GM18517 (cell line): ENCODE measurements at regions not wholly inside any gene's neighbourhood (a gene's known extent, or its start where the extent isn't known, plus 50 kb on each side); places are given as distances from the start of the nearest gene placed in this dataset.

Source experiments
- ATAC-seq: cut with Tn5 transposase; IDR thresholded peaks from one replicate; pipeline ENCODE4 v1.9.1; 2021; ENCODE audit warnings: mild to moderate bottlenecking, moderate library complexity; ENCODE audit not compliant: unreplicated experiment

DNA sequence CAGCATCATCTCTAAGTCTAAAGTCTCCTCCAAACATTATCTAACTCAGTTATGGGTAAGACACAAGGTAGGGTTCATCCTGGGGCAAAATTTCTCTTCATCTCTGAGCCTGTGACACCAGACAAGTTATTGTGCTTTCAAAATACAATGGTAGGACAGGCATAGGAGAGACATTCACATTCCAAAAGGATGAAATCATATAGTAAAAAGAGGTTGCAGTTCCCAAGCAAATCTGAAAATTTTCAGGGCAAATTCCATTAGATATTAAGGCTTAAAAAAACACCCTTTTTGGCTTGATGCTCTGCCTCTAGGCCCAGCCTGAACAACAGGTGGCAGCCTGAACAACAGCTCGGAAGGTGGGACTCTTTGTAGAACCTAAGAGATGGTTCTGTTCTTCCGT, 448.3 kb upstream of the SLIT2 start:
- ATAC-seq, result no peak

DNA sequence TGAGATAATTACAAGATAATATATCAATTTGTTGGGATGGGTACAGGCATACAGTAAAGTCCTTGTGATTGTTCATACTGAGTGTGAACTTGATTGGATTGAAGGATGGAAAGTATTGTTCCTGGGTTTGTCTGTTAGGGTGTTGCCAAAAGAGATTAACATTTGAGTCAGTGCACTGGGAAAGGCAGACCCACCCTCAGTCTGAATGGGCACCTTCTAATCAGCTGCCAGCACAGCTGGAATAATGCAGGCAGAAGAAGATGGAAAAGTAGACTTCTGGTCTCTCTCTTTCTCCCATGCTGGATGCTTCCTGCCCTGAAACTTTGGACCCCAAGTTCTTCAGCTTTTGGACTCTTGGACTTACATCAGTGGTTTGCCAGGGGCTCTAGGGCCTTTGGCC, 457.9 kb upstream of the SLIT2 start:
- ATAC-seq, result no peak

DNA sequence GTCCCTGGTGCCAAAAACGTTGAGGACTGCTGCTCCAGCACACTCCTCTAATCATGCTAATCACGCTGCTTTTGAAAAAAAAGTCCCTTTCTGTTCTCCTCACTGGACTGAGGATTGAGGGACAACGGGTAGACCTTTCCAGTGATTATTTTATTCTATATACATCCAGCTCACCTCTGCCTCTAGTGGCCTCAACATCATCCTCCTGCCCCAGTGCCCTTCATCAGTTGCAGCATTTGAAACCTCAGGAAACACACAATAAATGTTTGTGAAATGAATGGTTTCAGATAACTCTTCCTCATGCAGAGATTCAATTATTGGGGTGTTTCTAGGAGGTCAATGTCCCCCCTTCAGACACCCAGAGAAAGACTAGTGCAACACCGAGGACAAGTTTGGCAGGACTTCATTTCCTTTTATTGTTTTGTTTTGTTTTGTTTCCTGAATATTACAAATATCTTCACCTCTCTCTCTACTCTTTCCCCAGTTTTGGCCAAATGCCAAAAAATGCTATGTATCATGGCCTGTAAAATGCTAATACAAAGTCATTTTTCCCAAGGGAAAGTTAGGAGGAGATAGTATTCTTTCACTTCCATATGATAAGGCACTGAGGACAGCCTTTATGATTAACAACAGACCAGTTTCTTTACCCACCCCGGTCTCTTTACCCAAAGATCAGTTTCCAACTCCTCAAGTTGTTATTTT, 460.1 kb upstream of the SLIT2 start:
- no peak for ATAC-seq

DNA sequence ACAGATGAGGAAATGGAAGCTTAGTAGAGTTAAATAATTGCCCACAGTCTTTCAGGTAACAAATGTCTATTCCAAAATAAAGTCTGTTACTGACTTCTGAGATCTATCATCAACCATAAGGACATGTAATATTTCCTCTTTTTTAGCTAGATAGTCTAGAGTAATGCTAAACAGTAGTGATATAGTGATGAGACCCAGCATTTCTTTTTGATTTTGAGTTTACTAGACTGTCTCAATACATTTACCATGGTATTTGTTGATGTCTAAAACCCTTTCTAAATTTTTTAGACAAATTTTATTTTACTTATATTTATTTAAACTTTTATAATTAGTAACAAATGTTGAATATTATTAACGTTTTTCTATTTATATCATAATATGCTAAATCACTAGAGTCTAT, 465.1 kb upstream of the SLIT2 start:
- no peak for ATAC-seq

DNA sequence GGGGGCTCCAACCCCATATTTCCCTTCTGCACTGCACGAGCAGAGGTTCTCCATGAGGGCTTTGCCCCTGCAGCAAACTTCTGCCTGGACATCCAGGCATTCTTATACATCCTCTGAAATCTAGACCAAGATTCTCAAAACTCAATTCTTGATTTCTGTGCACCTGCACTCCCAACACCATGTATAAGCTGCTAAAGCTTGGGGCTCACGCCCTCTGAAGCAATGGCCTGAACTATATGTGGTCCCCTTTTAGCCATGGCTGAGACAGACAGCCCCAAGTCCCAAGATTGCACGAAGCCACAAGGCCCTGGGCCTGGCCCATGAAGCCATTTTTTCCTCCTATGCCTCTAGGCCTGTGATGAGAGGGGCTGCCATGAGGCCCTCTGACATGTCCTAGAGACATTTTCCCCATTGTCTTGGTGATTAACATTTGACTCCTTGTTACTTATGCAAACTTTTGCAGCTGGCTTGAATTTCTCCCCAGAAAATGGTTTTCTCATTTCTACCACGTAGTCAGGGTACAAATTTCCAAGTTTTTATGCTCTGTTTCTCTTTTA, 468.0 kb upstream of the SLIT2 start:
- ATAC-seq, result no peak

DNA sequence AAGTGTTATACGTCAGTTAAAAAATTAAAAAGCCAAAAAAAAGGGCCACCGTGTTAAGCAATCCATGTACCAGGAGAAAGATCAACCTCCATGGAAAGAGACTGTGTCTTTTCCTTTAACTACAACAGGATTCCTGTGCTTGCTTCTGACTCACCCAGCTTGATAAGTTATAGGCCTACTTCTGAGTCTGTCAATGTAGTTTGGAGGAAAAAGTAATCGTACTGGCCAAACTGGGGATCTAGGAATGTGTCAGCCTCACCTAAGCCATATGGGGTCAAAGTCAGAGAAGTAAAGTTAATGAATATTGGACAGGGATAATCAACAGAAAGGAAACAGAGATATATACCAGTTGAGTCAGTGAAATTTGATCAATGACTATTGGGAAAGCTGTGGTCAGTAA, 470.8 kb upstream of the SLIT2 start:
- ATAC-seq, result no peak

DNA sequence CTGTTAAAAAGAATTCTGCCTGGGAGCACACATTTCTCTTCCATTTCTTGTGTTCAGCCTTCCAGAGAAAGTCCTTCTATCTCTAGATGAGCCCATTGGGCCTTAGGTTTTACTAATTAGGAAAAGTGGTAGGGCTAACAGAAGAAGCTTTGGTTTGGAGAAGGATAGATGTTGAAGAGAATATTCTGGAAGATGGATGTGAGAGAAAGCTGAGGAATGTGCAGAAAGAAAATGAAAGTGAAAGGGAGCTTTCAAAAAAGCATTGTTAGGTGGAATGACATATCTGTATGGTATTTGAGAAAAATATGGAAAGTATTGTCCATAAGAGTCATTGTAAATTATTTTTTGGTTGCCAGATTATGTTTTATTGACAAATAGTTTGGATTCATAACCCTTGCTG, 474.8 kb upstream of the SLIT2 start:
- ATAC-seq, result no peak

DNA sequence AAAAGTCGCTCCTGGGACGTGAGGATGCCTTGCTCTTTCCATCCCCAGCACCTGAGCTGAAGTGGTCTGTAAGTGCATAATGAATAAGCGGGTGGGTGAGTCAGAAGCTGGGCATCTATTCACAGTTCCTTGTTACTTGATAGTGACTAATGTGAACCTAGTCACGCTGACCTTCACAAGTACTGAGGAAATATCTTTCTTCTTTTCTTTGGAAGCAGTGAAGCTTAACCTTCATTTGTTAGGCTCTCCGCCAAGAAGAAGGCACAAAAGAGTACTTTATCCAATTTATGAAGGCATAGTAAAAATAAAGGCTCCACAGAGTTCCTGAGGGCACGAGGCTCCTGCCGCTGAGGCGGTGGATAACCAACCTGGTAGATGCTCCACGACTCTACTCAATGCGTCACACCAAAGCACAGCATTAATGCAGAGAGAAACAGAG, 475.7 kb upstream of the SLIT2 start:
- no peak for ATAC-seq

DNA sequence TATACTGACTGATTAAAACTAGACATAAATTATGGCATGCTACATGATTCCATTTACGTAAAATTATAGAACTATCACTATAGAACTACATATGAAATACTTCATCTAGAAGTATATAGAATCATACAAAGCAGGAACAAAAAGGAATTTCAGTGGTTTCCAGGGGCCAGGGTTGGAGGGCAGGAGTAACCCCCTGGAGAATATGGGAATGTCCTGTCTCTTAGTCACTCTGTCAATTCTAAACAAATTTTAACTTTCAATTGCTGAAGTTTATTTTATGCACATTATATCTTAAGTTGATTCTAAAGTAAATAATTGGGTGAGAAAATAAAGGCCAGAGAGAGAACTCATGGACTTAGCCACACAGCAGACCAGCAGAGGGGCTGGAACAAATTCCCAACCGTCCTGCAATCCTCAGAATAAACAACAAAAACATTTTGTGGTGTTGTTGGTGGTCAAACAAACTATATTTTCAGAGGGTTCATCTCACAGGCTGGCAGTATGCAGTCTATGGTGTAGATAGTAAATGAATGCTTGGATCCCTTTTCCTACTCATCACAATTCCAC, 476.9 kb upstream of the SLIT2 start:
- no peak for ATAC-seq

DNA sequence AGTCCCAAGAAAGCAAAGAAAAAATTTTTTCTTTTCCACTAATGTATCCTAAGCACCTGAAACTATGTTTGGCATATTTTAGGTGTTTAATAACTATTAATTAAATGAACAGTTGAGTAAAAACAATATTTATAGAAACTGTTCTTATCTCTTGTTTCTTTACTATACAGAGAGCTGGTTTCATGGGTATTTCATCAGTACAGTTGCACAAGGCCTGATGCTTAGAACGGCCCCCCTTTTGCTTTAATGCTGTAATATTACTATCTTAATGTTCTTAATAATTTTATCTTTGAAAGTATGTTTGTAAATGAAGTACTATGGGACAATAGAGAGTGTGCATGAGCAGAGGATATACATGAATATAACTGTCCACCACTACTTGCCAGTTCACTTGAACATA, 479.1 kb upstream of the SLIT2 start:
- no peak for ATAC-seq

DNA sequence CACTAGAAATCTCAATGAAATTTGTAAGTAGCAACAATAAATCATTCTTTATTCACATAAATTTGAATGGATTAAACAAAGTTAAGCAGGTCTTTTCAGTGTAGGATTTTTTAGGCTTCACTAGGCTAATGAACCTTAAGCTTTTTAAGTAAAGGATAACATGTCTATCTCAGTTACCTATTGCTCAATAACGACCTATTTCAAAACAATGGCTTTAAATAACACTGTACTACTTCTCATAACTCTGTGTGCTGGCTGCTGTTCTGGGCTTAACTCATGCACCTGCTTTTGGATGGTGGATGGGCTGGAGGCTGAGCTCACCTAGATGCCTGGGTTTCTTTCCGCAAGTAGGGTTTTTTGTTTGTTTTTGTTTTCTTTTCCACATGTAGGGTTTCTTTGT, 495.0 kb upstream of the SLIT2 start:
- ATAC-seq, result no peak

DNA sequence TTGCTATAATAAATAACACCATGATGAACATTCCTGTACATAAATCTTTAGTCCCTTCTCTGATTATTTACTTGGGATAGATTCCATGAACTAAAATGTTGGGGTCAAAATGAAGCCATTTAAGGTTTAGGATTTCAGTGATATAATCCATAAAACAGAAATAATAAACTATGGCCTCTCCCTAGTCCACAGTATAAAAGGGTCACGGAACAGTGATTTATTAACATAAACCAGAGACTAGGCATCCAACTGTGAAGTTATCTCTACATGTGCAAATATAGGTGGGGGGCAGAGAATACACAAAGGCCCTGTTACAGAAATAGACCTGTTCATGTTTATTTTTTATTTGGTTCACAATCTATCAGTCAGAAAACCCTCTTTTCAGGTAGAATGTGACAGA, 499.1 kb upstream of the SLIT2 start:
- ATAC-seq, result no peak

DNA sequence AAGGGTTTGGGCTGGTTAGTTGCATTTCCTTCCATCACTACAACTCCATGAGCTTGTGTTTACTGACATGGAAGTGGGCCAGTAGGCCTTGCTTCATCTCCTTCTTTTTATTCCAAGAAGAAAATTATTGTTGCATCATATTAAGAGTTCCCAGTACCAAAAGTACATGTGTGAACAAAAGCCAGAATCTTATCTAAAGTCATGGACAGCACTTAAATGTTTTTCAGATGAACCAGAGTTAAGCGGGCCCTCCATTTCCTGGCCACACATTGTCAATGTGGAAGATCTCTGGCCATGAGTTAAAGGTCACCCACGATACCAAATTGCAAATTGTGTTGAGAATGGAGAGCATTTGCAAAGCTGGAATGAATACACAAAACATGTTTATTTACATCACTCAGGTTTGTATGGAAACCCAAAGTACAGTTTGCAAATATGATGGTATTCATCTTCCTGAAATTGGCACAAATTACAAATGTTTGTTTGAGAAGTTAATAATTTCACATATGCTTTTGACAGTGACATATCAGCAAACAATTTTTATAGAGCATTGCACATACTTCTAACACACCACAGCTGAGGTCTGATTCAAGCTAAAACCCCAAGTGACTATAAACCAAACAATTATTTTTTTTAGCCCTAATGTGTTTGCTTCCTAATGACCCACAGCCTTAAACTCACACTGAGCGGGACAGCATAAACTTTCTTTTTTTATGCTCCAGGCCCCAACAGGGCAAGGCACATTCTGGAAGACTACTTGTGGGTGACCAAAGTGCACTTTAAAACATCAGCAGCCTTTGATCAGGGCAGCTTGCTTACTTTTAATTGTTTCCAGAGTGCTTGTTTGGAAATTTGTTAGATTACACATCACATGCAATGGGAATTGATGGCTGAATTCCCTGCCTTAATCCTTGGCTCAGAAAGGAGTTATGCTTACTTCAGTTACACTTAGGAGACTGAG, 502.9 kb upstream of the SLIT2 start:
- no peak for ATAC-seq

DNA sequence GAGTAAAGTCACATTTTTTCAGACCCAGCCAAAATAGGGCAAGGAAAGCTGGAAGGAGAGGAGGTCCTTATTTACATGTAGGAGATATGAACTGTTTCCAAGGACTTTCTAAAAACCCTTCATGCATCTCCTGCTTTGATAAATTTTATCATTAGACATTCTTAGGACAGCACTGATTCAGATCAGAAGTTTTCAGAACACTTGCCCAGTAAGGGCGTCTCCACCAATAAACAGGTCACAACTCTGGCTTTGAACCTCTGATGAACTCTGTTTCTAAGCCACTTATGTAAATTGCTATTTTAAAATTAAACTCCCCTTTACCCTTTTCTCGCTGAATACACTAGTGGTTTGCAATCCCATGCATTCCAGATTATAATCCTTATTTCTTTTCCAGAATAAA, 505.3 kb upstream of the SLIT2 start:
- no peak for ATAC-seq

DNA sequence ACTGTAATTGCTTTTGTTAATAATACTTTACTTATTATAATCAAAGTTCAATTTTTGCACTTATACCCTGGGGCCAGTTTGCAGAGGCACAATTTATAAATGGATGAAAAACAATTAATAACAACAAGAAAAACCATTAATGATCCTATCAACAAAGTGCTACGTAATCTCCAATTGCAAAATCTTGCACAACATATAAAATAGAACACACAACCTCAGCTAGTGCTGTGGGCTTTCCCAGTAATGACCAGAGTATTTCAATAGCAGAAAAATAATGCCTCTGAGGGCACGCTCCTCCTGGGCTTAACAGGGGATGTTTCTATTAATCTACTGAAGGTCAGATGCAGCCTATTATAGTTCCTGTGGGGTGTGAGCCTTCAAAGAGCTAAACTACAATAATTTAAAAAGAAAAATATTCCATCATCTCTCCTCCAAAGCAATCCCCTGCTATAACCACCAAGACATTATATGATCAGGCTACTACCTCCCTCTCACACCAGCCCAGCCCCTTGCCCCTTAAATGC, 508.5 kb upstream of the SLIT2 start:
- ATAC-seq, result no peak

DNA sequence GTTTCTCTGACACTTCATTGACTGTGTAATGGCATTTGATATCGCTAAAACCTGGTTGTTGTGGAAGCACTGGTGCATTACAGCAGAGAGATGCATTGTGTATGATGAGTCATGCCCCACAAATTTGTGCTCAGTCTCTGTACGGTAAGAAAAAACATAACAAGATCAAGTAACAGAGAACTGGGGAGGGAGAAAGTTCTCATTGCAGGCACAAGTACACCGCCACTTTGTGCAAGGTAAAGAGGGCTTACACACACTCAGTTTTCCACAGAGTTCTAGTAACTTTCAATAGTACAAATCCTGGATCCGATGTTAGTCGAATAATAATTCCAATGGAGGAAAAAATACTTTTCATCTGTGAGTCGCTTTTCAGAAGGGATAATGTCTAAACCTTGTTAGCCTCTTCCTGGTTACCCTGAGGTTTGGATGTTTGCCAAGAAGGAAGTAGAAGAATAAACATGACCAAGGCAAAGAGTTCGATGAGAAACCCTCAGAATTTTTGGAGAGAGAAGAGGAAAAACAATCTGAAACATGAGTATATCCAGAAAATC, 512.5 kb upstream of the SLIT2 start:
- no peak for ATAC-seq

DNA sequence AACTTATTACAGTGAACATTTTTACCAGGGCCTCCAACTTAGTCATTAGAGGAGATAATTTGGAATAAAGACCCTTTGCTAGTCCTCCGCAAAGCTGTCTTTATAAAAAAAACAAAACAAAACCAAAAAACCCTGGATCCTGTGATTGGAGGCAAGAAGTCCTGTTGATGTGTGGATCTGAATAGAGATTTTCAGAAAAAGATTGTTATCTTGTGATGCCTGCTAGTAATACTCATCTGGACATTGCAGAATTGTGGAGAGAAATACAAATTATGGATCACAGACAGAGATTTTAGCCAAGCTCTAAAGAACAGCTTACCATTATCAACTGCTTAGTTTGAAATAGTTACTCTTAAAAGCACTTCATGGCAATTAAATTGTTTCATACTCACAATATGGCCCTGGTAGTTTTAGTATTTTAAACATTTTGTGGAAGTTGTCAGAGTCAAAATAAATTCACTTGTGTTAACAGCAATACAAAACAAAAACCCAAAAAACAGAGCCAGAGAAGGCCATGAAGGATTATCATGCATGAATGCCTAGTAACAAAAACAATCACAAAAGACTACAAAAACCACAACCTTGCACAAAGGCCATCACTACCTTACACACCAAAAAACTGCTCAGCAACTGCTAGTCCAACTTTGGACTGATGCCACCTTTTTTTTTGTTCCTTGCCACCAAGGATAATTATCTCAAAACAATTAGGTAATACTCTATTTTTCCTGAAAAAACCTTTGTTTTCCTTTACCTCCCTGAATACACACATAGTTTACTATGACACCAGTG, 514.5 kb upstream of the SLIT2 start:
- no peak for ATAC-seq

DNA sequence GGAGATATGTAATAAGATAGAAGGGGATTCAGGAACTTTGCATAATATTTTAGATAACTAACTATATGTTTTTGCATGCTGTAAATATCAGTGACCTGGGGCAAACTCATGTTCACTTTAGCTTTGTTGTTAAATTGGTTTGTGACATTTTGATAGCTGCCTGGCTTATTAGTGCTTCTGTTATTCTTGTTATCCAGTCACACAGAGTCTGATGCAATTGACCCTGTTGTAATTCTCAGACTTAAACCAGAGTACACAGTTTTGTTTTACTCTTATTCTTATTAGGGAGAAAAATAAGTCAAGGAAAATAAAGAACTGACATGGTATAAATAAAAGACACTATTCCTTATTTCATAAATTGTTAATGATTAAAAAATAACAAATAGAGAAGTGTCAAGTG, 516.7 kb upstream of the SLIT2 start:
- no peak for ATAC-seq

DNA sequence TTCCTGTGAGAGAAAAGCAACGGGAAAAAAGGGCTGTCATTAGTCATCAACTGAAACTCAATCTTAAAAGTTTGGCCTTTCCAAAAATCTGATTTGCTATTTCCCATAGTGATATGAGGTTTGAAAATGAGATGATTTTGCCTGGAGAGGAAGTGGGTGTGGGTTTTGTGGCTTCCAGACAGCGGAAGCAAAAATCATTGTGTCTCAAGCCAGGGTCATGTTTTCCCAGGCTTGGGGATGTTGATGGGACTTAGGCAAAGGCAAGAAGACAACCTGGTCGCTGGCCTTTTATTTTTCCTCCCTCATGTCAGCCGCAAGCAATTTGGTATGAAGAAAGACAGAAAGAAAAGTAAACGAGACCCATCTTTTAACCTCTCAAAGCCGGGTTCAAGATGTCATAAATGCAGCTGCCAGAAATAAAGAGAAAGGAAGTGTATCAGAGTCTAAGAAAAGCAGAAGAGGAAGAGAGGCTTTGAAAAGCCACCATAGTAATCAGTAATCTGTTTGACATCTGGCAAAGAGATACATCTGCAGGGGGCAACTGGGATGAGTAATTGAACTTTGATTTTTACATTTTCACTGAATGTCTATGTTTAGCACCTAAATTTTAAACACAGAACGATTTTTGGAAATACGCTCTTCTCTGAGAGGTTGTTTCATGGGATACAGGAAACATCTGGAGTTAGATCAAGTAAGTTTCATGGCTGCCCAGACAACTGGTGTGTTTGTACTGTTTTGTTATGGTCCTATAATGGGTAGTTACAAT, 521.6 kb upstream of the SLIT2 start:
- no peak for ATAC-seq

DNA sequence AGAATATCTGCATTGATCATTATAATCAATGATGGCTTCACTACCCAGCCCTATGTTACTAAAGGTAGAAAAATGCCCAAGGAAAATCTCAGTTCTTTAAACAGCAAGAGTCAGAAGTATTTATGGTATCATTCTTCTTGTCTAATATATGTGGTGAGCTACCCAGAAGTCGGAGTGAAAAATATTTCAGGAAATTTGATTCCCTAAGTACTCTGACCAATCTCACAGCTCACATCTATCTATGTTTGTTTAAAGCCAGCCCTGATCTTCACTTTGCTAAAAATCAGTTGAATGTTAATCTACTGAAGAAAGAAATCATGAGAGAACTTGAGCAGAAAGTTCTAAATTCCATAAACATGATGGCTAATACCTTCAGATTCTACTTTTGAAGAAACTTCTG, 522.9 kb upstream of the SLIT2 start:
- no peak for ATAC-seq
